Muscle layer of colon (tissue), 2 donors: ENCODE measurements at regions not wholly inside any gene's neighbourhood (a gene's known extent, or its start where the extent isn't known, plus 50 kb on each side); places are given as distances from the start of the nearest gene placed in this dataset.
"Not testable (repeated sequence)": the region's sequence is repeated elsewhere in the genome, so short reads cannot be mapped to it uniquely, and the experiment has no call there.

ENCODE experiments used
- H3K27ac ChIP-seq: one replicate; pipeline ENCODE4 v1.7.0; 2013; ENCODE audit warnings: low read depth, mild to moderate bottlenecking, low read length, moderate library complexity
- H3K27me3 ChIP-seq, 2 donors: one replicate each; pipeline ENCODE4 v1.7.0; 2013; ENCODE audit warnings: low read length in 2 of 2, mild to moderate bottlenecking in 2 of 2; ENCODE audit not compliant: insufficient read depth in 2 of 2, control insufficient read depth in 1 of 2
- H3K36me3 ChIP-seq: one replicate; pipeline ENCODE4 v1.7.0; 2013; ENCODE audit warnings: mild to moderate bottlenecking, low read length; ENCODE audit not compliant: insufficient read depth
- H3K4me1 ChIP-seq: one replicate; pipeline ENCODE4 v1.7.0; 2013; ENCODE audit warnings: mild to moderate bottlenecking, low read length; ENCODE audit not compliant: insufficient read depth
- H3K4me3 ChIP-seq, 2 donors: one replicate each; pipeline ENCODE4 v1.7.0; 2013; ENCODE audit warnings: low read length in 2 of 2, low read depth in 1 of 2, mild to moderate bottlenecking in 1 of 2, moderate library complexity in 1 of 2
- H3K9ac ChIP-seq: one replicate; pipeline ENCODE4 v1.7.0; 2013; ENCODE audit warnings: low read length
- H3K9me3 ChIP-seq: one replicate; pipeline ENCODE4 v1.7.0; 2013; ENCODE audit warnings: mild to moderate bottlenecking, low read length
- donor health status: abdominal sarcoma.
- donor health status: Adenocarcinoma of cecum.

DNA sequence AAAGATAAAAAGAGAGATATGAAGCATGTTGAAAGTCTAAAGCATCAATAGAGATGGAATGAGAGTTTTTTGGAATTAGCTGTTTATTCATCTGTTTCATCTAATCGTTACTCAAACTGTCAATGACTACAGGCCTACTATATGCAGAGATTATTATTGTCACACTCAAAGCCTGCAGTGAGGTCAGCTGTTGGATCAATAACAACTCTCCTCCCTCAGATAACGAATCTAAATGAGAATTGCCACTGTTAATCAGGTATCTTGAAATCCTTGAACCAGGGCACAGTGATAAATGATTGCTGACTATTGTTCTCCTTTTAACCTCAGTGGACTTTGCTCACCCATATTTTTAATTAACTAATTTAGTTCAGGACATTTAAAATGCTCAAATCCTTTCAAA is 192.3 kb upstream of the SGO1 start:
- H3K4me3 ChIP-seq, result no peak overlapping the region
- H3K27me3 ChIP-seq, result no peaks in the 10 kb centered on the region
- no peaks in the 10 kb centered on the region for H3K9me3 ChIP-seq
- H3K27ac ChIP-seq, result no peak overlapping the region
- H3K36me3 ChIP-seq, result no peaks in the 10 kb centered on the region
- H3K4me1 ChIP-seq, result no peaks in the 10 kb centered on the region
- no peak overlapping the region for H3K9ac ChIP-seq

DNA sequence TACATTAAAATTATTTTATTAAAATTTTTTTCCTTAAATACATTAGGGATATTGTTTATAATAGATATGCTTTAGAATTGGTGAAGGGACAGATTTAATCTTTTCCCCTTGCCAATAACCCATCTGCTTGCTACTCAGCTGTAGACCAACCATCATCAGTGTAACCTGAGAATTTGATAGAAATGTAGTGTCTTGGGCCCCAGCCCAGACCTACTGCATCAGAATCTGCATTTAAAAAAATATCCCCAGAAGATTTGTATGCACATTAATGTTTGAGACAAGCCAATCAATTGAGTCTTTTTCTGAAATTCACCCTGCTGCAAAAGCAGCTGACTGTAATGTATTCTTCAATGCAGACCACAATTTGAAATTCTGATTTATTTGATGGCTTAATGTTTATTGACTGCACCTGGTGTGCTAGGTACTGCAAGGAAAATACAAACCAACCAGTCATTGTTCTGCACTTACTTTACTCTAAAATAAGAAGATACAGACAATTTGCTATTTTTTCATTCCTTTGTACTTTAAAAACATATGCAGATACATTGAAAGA is 190.7 kb upstream of the SGO1 start:
- no peaks in the 10 kb centered on the region for H3K36me3 ChIP-seq
- no peaks in the 10 kb centered on the region for H3K9me3 ChIP-seq
- no peak overlapping the region for H3K9ac ChIP-seq
- no peak overlapping the region for H3K27ac ChIP-seq
- H3K4me3 ChIP-seq, result no peak overlapping the region
- no peaks in the 10 kb centered on the region for H3K4me1 ChIP-seq
- H3K27me3 ChIP-seq, result no peaks in the 10 kb centered on the region

DNA sequence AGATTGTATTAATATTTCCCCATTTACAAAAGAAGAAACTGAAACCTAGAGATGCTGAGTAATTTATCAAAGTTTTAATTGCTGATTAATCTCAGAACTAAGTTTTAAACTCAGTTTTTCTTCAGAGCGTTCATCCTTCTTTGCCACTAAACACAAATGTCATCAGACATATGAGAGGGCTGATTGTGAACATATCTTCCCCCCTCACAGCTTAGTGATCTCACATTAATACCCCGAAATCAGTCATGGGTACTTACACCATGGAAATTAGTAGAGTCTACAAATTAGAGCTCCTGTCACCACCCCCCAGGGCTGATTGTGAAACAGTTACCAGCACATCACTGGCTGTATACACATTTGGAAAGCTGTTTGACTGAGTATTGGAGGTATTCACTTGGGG is 189.3 kb upstream of the SGO1 start:
- Histone ChIP-seq H3K36me3 (no peaks in the 10 kb centered on the region), H3K9me3 (no peaks in the 10 kb centered on the region), H3K27me3 (no peaks in the 10 kb centered on the region), H3K4me3 (no peak overlapping the region), H3K4me1 (no peaks in the 10 kb centered on the region), H3K9ac (no peak overlapping the region), H3K27ac (no peak overlapping the region)

DNA sequence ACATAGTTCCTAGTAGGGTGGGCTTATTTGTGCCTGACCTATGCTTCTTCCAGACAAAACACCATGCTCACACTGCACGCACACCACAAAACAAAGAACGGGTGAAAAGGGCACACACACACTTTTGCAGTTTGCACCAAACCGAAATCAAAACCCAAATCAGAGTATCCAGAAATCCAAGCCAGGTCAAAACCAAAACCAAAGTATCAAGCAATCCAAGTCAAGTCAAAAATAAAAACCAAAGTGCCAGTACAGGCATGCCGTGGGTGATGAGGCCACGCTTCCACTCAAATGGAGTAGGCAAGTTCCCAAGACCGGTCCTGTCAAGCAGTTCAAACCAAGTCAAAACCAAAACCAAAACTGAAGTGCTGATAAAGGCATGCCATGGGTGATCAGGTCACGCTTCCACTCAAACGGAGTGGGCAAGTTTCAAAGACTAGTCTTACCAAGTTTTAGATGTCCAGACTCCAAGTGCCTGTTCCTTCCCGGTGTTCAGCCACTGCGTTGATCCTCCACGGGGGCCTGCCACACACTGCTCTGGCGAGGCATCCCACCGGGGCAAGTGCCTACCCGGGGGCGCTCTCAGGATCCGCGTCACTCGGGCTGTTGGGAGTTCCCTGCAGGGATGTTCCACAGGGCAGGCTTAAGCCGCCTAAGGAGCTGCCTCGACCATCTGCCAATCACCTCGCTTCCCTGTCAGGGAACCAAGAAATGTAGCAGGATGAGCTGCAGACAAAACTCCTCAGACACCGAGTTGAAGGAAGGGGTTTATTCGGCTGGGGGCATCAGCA is 184.5 kb upstream of the SGO1 start:
- H3K4me3 ChIP-seq, H3K9me3 ChIP-seq, H3K9ac ChIP-seq, H3K4me1 ChIP-seq, H3K36me3 ChIP-seq, H3K27me3 ChIP-seq, H3K27ac ChIP-seq: not testable (repeated sequence)

DNA sequence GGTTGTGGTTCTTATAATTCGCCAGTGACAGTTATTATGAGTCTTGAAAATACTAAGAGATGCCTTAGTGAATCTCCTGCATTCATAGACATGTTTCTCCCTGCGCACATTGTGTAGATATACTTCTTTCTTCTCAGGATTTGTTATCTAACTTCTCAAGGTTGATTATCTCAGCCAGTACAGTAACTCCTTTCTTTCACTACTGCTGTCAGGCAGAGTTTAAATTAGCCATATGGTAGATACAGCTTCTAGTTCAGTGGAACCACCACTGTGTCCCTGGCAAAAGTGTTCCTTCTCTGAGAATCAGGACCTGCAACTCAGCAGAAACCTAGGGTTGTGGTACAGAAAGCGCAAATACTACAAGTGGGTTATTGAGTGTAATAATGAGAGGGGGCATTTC is 175.0 kb upstream of the SGO1 start:
- no peaks in the 10 kb centered on the region for H3K27me3 ChIP-seq
- H3K4me1 ChIP-seq, result no peaks in the 10 kb centered on the region
- no peak overlapping the region for H3K27ac ChIP-seq
- H3K36me3 ChIP-seq, result no peaks in the 10 kb centered on the region
- no peak overlapping the region for H3K9ac ChIP-seq
- no peak overlapping the region for H3K4me3 ChIP-seq
- H3K9me3 ChIP-seq, result no peaks in the 10 kb centered on the region

DNA sequence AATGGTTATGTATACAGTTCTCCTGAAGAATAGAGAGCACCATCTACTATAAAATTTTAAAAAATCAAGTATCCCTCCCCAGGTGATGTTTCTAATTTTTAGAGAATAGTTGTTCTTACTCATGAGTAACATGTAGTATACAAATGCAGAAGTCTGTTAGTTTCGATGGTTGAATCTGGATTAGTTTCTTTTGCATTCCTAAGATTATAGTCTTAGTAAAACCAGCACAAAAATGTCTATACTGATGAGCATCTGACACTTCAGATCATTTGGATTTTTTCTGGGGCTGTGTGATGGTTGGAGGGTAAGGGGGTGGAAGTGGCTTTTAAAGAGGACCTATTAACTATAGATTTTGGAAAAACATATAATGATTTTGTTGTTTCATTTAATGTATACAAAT is 167.3 kb upstream of the SGO1 start:
- no peaks in the 10 kb centered on the region for H3K9me3 ChIP-seq
- no peaks in the 10 kb centered on the region for H3K36me3 ChIP-seq
- no peak overlapping the region for H3K9ac ChIP-seq
- no peaks in the 10 kb centered on the region for H3K27me3 ChIP-seq
- no peak overlapping the region for H3K27ac ChIP-seq
- no peak overlapping the region for H3K4me3 ChIP-seq
- H3K4me1 ChIP-seq, result no peaks in the 10 kb centered on the region

DNA sequence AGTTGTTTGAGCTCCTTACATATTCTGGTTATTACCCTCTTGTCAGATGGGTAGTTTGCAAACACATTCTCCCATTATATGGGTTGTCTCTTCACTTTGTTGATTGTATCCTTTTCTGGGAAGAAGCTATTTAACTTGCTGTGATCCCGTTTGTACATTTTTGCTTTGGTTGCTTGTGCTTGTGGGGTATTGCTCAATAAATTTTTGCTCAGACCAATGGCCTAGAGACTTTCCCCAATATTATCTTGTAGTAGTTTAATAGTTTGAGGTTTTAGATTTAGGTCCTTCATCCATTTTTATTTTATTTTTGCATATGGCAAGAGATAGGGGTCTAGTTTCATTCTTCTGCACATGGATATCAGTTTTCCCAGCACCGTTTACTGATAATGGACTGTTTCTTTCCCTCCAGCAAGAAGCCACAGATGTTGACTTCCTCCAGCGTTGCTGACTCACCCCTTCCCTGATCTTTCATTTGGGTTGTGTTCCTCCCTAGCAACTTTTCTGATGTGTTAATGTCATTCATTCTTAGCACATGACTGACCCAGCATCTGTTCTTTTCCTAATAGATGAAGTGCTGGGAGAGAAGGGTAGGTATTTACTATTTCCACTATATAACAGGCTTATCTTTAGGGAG is 166.7 kb upstream of the SGO1 start:
- H3K27ac ChIP-seq, result no peak overlapping the region
- H3K27me3 ChIP-seq, result no peaks in the 10 kb centered on the region
- no peak overlapping the region for H3K9ac ChIP-seq
- no peaks in the 10 kb centered on the region for H3K9me3 ChIP-seq
- no peak overlapping the region for H3K4me3 ChIP-seq
- H3K4me1 ChIP-seq, result no peaks in the 10 kb centered on the region
- no peaks in the 10 kb centered on the region for H3K36me3 ChIP-seq

DNA sequence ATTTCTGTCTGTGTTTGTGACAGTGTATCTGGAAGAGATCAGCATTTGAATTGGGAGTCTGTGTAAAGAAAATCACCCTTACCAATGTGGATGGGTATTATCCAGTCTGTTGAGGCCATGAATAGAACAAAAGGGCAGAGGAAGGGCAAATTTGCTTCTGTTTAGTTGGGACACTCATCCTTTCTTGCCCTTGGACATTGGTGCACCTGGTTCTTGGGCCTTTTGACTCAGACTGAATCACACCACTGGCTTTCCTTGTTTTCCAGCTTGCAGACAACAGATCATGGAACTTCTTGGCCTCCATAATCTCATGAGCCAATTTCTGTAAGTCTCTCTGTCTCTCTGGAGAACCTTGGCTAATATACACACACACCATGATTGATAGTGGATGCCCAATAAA is 164.4 kb upstream of the SGO1 start:
- H3K9me3 ChIP-seq, result no peaks in the 10 kb centered on the region
- no peaks in the 10 kb centered on the region for H3K36me3 ChIP-seq
- no peak overlapping the region for H3K9ac ChIP-seq
- no peak overlapping the region for H3K4me3 ChIP-seq
- H3K4me1 ChIP-seq, result no peaks in the 10 kb centered on the region
- H3K27me3 ChIP-seq, result no peaks in the 10 kb centered on the region
- H3K27ac ChIP-seq, result no peak overlapping the region

DNA sequence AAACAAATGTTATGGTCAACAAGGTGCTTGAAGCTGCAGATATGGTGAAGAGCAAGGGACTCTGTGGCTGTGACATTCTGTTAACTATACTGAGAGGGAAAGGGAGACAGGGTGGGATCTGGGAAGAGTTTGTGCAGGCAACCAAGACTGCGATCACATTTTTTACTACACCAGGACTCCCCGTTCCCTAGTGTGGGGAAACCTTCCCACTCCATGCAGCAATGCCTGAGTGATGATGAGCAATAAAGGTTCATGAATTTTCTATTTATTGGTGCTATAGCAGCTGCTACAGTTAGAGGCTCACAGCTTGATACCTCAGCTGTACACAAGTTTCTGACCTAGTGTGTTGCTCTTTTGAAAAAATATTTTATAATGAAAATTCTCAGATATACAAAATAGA is 160.9 kb upstream of the SGO1 start:
- no peaks in the 10 kb centered on the region for H3K4me1 ChIP-seq
- no peaks in the 10 kb centered on the region for H3K27me3 ChIP-seq
- no peak overlapping the region for H3K9ac ChIP-seq
- H3K9me3 ChIP-seq, result no peaks in the 10 kb centered on the region
- H3K36me3 ChIP-seq, result no peaks in the 10 kb centered on the region
- H3K27ac ChIP-seq, result no peak overlapping the region
- no peak overlapping the region for H3K4me3 ChIP-seq

DNA sequence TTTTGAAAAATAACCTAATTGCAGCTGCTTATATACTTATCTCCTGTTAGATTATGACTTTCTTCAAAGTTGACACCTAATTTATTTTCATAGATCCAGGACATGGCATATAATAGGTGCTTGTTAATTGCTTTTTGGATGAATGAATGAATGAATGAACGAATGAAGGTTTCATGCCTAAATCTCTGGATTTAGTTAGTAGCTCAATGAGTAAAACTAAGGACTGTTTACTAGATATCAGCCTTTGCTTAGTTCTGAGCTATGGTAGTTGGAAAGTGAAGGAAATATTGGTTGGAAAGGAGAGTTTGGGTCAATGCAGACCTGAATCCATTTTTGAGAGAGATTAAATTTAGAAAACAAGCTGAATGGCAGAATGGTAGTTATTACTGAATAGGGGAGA is 160.4 kb upstream of the SGO1 start:
- no peaks in the 10 kb centered on the region for H3K27me3 ChIP-seq
- H3K9me3 ChIP-seq, result no peaks in the 10 kb centered on the region
- H3K9ac ChIP-seq, result no peak overlapping the region
- H3K4me1 ChIP-seq, result no peaks in the 10 kb centered on the region
- no peaks in the 10 kb centered on the region for H3K36me3 ChIP-seq
- H3K27ac ChIP-seq, result no peak overlapping the region
- no peak overlapping the region for H3K4me3 ChIP-seq

DNA sequence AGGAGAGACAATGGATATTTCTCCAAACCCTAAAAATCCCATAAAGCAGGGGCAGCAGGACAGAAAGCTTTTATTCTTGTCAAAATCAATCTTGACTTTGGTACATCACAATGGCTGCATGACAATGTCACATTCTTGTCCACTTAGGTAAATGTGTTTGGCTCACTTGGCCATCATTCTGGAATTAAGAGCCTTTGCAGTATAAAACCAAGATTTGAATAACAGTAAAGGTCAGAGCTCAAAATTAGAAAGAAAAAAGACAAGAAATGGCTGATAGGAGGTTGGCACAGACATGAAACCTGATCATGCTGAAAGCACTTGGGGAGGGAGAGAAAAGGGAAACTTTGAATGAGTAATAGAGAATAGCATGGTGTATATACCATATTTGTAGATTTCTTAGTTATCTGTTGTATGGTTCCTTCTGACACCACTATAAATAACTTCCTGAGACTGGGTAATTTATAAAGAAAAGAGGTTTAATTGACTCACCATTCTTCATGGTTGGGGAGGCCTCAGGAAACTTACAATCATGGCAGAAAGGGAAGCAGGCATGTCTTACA is 158.5 kb upstream of the SGO1 start:
- Histone ChIP-seq H3K9me3 (no peaks in the 10 kb centered on the region), H3K27me3 (no peaks in the 10 kb centered on the region), H3K36me3 (no peaks in the 10 kb centered on the region), H3K4me1 (no peaks in the 10 kb centered on the region), H3K27ac (no peak overlapping the region), H3K4me3 (no peak overlapping the region), H3K9ac (no peak overlapping the region)
